ENCODE measurements at regions not wholly inside any gene's neighbourhood (a gene's known extent, or its start where the extent isn't known, plus 50 kb on each side); places are given as distances from the start of the nearest gene placed in this dataset.

DNA sequence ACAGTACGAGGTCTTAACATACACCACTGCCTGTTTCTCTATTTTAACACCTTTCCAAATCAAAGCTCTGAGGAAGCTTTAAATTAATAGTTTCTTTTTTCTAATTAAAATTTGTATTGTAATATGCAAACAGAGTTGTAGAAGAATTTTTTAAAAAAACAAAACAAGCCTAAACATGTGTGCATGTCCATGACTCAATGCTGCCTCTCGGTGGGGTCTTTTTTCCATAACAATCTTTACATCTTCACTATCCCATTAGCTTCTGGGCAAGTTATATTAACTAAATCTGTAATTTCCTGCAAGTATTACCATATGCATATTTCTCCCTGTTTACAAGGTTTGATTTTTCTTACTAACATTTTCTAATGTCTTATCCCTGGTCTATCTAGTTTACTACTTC lies 143.9 kb upstream of the NAV3 start:
- no peaks in the 10 kb centered on the region for H3K36me3 ChIP-seq (ENCODE audit: insufficient read depth, low read length)
- no peaks in the 10 kb centered on the region for H3K4me1 ChIP-seq (ENCODE audit: insufficient read depth, low read length)
- H3K27me3 ChIP-seq (ENCODE audit: insufficient read depth, low read length), result no peaks in the 10 kb centered on the region
- no peak overlapping the region for H3K27ac ChIP-seq (ENCODE audit: low read depth, low read length)
- Mint-ChIP-seq H3K27me3 (no peaks in the 10 kb centered on the region), H3K4me1 (no peaks in the 10 kb centered on the region), H3K4me3 (no peak overlapping the region), H3K27ac (no peak overlapping the region), H3K9me3 (peaks cover 0 to 6% (median under 1%) of the 10 kb centered on the region in 8 donors), H3K36me3 (no peaks in the 10 kb centered on the region)
- no peak overlapping the region for H3K4me3 ChIP-seq (ENCODE audit: low read length in 2 of 2)
- ChIA-PET POLR2A (ENCODE audit: partially characterized antibody) (no interaction called here), CTCF (ENCODE audit: partially characterized antibody) (no interaction called here)
- intact Hi-C loops (cut with micrococcal nuclease), result no loop called here
- H3K9me3 ChIP-seq (ENCODE audit: control insufficient read depth in 1 of 2, low read length in 2 of 2), result no peaks in the 10 kb centered on the region
- DNase-seq, result no peak

DNA sequence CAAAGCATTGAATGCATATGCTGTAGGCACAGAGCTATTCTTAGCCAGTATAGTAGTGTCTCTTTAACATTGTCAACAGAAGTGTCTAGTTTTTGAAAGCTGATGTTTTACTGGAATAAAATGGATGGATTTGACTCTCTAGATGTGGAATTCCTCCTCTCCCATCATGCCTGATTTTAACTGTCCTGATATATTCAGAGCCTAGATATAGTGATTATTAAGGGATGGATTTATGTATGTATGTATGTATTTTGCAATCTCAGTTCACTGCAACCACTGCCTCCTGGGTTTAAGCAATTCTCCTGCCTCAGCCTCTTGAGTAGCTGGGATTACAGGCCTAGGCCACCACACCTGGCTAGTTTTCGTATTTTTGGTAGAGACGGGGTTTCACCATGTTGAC lies 144.8 kb upstream of the NAV3 start:
- H3K9me3 Mint-ChIP-seq, result peaks cover 0 to 6% (median under 1%) of the 10 kb centered on the region in 8 donors

DNA sequence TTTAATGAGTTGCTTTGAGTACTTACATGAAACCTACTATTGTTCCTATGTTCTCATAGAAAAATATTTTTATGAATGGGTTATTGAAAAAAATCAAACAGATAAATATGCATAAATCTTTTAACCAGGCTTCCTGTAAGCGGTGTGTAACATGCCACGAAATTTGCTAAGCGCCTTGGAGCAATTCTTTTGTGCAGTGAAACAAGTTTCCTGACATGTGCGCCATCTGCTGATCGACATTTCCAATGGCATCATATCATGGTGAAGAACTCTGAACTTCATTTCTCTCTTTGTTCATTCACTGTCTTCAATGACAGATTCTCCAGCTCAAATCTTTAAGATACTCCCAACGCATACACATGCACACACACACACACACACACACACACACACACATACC lies 145.6 kb upstream of the NAV3 start:
- Histone ChIP-seq H3K9me3 (ENCODE audit: control insufficient read depth in 1 of 2, low read length in 2 of 2) (no peaks in the 10 kb centered on the region), H3K4me3 (ENCODE audit: low read length in 2 of 2) (no peak overlapping the region), H3K27ac (ENCODE audit: low read depth, low read length) (no peak overlapping the region), H3K4me1 (ENCODE audit: insufficient read depth, low read length) (no peaks in the 10 kb centered on the region), H3K27me3 (ENCODE audit: insufficient read depth, low read length) (no peaks in the 10 kb centered on the region), H3K36me3 (ENCODE audit: insufficient read depth, low read length) (no peaks in the 10 kb centered on the region)
- Mint-ChIP-seq H3K4me1 (no peaks in the 10 kb centered on the region), H3K36me3 (no peaks in the 10 kb centered on the region), H3K4me3 (no peak overlapping the region), H3K9me3 (peaks cover 0 to 6% (median under 1%) of the 10 kb centered on the region in 8 donors), H3K27ac (no peak overlapping the region), H3K27me3 (no peaks in the 10 kb centered on the region)
- ChIA-PET POLR2A (ENCODE audit: partially characterized antibody) (no interaction called here), CTCF (ENCODE audit: partially characterized antibody) (no interaction called here)
- intact Hi-C loops (cut with micrococcal nuclease), result no loop called here
- no peak for DNase-seq

More for the DNA sequence above, 144.8 kb upstream of the NAV3 start:
- Histone ChIP-seq H3K36me3 (ENCODE audit: insufficient read depth, low read length) (no peaks in the 10 kb centered on the region), H3K27ac (ENCODE audit: low read depth, low read length) (no peak overlapping the region), H3K4me3 (ENCODE audit: low read length in 2 of 2) (no peak overlapping the region), H3K4me1 (ENCODE audit: insufficient read depth, low read length) (no peaks in the 10 kb centered on the region), H3K9me3 (ENCODE audit: control insufficient read depth in 1 of 2, low read length in 2 of 2) (no peaks in the 10 kb centered on the region), H3K27me3 (ENCODE audit: insufficient read depth, low read length) (no peaks in the 10 kb centered on the region)
- H3K27ac Mint-ChIP-seq, result no peak overlapping the region
- DNase-seq, result no peak
- intact Hi-C loops (cut with micrococcal nuclease), result no loop called here
- H3K4me1 Mint-ChIP-seq, result no peaks in the 10 kb centered on the region
- H3K4me3 Mint-ChIP-seq, result no peak overlapping the region
- ChIA-PET CTCF (ENCODE audit: partially characterized antibody) (no interaction called here), POLR2A (ENCODE audit: partially characterized antibody) (no interaction called here)
- H3K27me3 Mint-ChIP-seq, result no peaks in the 10 kb centered on the region
- no peaks in the 10 kb centered on the region for H3K36me3 Mint-ChIP-seq

DNA sequence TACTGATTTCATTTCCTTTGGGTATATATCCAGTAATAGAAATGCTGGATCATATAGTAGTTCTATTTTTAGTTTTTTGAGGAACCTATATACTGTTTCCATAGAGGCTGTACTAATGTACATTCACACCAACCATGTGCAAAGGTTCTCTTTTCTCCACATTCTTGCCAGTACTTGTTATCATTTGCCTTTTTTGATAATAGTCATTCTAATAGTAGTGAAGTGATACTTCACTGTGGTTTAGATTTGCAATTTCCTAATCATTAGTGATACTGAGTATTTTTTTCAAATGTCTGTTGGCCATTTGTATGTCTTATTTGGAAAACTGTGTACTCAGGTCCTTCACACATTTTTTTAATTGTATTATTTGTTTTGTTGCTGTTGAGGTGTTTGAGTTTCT lies 148.2 kb upstream of the NAV3 start:
- intact Hi-C loops (cut with micrococcal nuclease), result no loop called here
- CTCF ChIA-PET (ENCODE audit: partially characterized antibody), result no interaction called here
- Histone ChIP-seq H3K27ac (ENCODE audit: low read depth, low read length) (no peak overlapping the region), H3K4me3 (ENCODE audit: low read length in 2 of 2) (no peak overlapping the region), H3K36me3 (ENCODE audit: insufficient read depth, low read length) (no peaks in the 10 kb centered on the region), H3K27me3 (ENCODE audit: insufficient read depth, low read length) (no peaks in the 10 kb centered on the region), H3K4me1 (ENCODE audit: insufficient read depth, low read length) (no peaks in the 10 kb centered on the region), H3K9me3 (ENCODE audit: control insufficient read depth in 1 of 2, low read length in 2 of 2) (no peaks in the 10 kb centered on the region)
- no peaks in the 10 kb centered on the region for H3K27me3 Mint-ChIP-seq
- peaks cover 0 to 9% (median 1%) of the 10 kb centered on the region in 8 donors for H3K9me3 Mint-ChIP-seq
- no peaks in the 10 kb centered on the region for H3K36me3 Mint-ChIP-seq
- no peak overlapping the region for H3K4me3 Mint-ChIP-seq
- no peak overlapping the region for H3K27ac Mint-ChIP-seq
- POLR2A ChIA-PET (ENCODE audit: partially characterized antibody), result no interaction called here
- H3K4me1 Mint-ChIP-seq, result no peaks in the 10 kb centered on the region
- no peak for DNase-seq

DNA sequence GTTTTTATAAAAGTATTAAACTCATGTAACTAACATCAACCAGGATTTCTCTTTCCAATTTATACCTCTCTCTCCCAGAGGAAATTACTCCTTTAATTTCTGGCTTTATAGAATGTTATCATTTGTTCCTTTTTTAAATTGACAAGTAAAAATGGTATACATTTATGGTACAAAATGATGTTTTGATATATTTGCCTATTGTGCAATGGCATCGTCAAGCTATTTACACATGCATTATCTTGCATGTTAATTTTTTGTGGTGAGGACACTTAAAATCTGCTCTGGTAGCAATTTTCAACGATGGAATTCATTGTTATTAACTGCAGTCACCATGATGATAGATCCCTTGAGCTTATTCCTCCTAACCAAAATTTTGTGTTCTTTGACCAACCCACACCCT lies 149.0 kb upstream of the NAV3 start:
- Mint-ChIP-seq H3K4me1 (no peaks in the 10 kb centered on the region), H3K9me3 (peaks cover 0 to 12% (median 1%) of the 10 kb centered on the region in 8 donors), H3K27me3 (no peaks in the 10 kb centered on the region), H3K27ac (no peak overlapping the region), H3K4me3 (no peak overlapping the region), H3K36me3 (no peaks in the 10 kb centered on the region)
- Histone ChIP-seq H3K4me1 (ENCODE audit: insufficient read depth, low read length) (no peaks in the 10 kb centered on the region), H3K27ac (ENCODE audit: low read depth, low read length) (no peak overlapping the region), H3K36me3 (ENCODE audit: insufficient read depth, low read length) (no peaks in the 10 kb centered on the region), H3K27me3 (ENCODE audit: insufficient read depth, low read length) (no peaks in the 10 kb centered on the region), H3K4me3 (ENCODE audit: low read length in 2 of 2) (no peak overlapping the region), H3K9me3 (ENCODE audit: control insufficient read depth in 1 of 2, low read length in 2 of 2) (no peaks in the 10 kb centered on the region)
- ChIA-PET POLR2A (ENCODE audit: partially characterized antibody) (no interaction called here), CTCF (ENCODE audit: partially characterized antibody) (no interaction called here)
- no peak for DNase-seq
- intact Hi-C loops (cut with micrococcal nuclease), result no loop called here

DNA sequence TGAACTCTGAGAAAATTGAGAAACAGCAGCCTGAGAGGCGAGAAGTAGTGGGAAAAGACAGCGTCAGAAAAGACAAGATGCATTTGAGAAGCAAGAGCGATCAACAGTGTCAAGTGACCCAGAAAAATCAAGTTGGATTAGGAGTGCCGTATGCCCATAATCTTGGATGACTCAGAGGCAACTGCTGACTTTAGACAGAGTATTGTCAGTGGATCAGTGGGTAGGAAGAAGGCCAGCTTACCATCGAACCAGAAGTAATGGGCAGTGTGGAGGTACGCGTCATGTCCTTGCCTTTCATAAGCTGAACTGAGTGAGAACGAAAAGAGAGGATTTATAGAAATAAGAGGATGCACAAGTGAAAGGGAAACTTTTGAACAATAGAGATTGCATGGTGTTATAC lies 151.0 kb upstream of the NAV3 start:
- no peak overlapping the region for H3K27ac Mint-ChIP-seq
- Histone ChIP-seq H3K9me3 (ENCODE audit: control insufficient read depth in 1 of 2, low read length in 2 of 2) (no peaks in the 10 kb centered on the region), H3K4me3 (ENCODE audit: low read length in 2 of 2) (no peak overlapping the region), H3K27me3 (ENCODE audit: insufficient read depth, low read length) (no peaks in the 10 kb centered on the region), H3K36me3 (ENCODE audit: insufficient read depth, low read length) (no peaks in the 10 kb centered on the region), H3K4me1 (ENCODE audit: insufficient read depth, low read length) (no peaks in the 10 kb centered on the region), H3K27ac (ENCODE audit: low read depth, low read length) (no peak overlapping the region)
- H3K27me3 Mint-ChIP-seq, result no peaks in the 10 kb centered on the region
- intact Hi-C loops (cut with micrococcal nuclease), result no loop called here
- H3K36me3 Mint-ChIP-seq, result no peaks in the 10 kb centered on the region
- POLR2A ChIA-PET (ENCODE audit: partially characterized antibody), result no interaction called here
- H3K4me1 Mint-ChIP-seq, result no peaks in the 10 kb centered on the region
- no peak overlapping the region for H3K4me3 Mint-ChIP-seq
- peaks cover 0 to 12% (median 2%) of the 10 kb centered on the region in 8 donors for H3K9me3 Mint-ChIP-seq
- CTCF ChIA-PET (ENCODE audit: partially characterized antibody), result no interaction called here
- no peak for DNase-seq

DNA sequence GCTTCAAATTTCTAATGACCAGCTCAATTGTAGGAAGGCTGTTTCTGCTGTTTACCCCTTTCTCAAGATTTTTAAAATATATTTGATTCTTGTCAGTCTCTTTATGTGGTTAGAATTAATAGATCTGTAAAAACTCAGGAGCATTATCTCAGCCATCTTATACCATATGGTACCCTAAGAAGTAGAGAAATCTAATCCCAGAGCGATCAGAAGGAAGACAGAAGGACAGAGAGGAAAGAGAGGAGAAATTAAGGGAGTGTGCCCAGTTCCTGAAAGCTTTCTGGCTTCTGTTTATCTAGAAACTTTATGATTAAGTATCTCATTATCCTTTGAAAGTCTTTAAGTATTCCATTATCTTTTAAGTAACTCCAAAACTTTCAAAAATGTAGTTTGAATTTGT lies 152.1 kb upstream of the NAV3 start:
- H3K9me3 Mint-ChIP-seq, result peaks cover 0 to 12% (median 2%) of the 10 kb centered on the region in 8 donors
- intact Hi-C loops (cut with micrococcal nuclease), result no loop called here
- Histone ChIP-seq H3K9me3 (ENCODE audit: control insufficient read depth in 1 of 2, low read length in 2 of 2) (no peaks in the 10 kb centered on the region), H3K4me1 (ENCODE audit: insufficient read depth, low read length) (no peaks in the 10 kb centered on the region), H3K27me3 (ENCODE audit: insufficient read depth, low read length) (no peaks in the 10 kb centered on the region), H3K27ac (ENCODE audit: low read depth, low read length) (no peak overlapping the region), H3K36me3 (ENCODE audit: insufficient read depth, low read length) (no peaks in the 10 kb centered on the region), H3K4me3 (ENCODE audit: low read length in 2 of 2) (no peak overlapping the region)
- H3K27ac Mint-ChIP-seq, result no peak overlapping the region
- no peaks in the 10 kb centered on the region for H3K36me3 Mint-ChIP-seq
- no peak for DNase-seq
- POLR2A ChIA-PET (ENCODE audit: partially characterized antibody), result no interaction called here
- H3K27me3 Mint-ChIP-seq, result no peaks in the 10 kb centered on the region
- H3K4me1 Mint-ChIP-seq, result no peaks in the 10 kb centered on the region
- CTCF ChIA-PET (ENCODE audit: partially characterized antibody), result no interaction called here
- no peak overlapping the region for H3K4me3 Mint-ChIP-seq

DNA sequence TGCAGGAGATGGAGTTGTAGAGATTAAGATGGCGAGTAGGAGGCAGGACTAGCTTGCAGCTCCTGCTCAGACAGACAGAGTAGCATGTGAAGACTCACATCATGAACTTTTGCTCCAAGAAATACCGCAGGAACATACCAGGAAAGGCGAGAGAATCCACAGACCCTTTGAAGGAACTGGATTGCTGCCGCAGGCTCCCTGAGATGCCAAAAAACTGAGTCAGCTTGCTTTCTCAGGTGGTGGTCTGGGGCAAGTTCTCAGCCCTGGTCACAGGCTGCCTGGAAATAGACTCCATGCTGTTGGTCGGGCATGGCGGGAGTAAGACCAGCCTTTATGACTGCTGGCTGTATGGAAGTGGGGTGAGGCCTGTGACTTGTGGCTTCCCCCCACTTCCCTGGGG lies 163.6 kb upstream of the NAV3 start:
- no peaks in the 10 kb centered on the region for H3K27me3 Mint-ChIP-seq
- Histone ChIP-seq H3K9me3 (ENCODE audit: control insufficient read depth in 1 of 2, low read length in 2 of 2) (no peaks in the 10 kb centered on the region), H3K27me3 (ENCODE audit: insufficient read depth, low read length) (no peaks in the 10 kb centered on the region), H3K36me3 (ENCODE audit: insufficient read depth, low read length) (no peaks in the 10 kb centered on the region), H3K4me3 (ENCODE audit: low read length in 2 of 2) (no peak overlapping the region), H3K4me1 (ENCODE audit: insufficient read depth, low read length) (no peaks in the 10 kb centered on the region), H3K27ac (ENCODE audit: low read depth, low read length) (no peak overlapping the region)
- no peaks in the 10 kb centered on the region for H3K36me3 Mint-ChIP-seq
- ChIA-PET CTCF (ENCODE audit: partially characterized antibody) (no interaction called here), POLR2A (ENCODE audit: partially characterized antibody) (no interaction called here)
- no peak overlapping the region for H3K27ac Mint-ChIP-seq
- no peak overlapping the region for H3K4me3 Mint-ChIP-seq
- H3K4me1 Mint-ChIP-seq, result no peaks in the 10 kb centered on the region
- intact Hi-C loops (cut with micrococcal nuclease), result no loop called here
- no peak for DNase-seq
- peaks cover 0 to 19% (median 4%) of the 10 kb centered on the region in 8 donors for H3K9me3 Mint-ChIP-seq
